HG02981 (cell line): ENCODE measurements at regions not wholly inside any gene's neighbourhood (a gene's known extent, or its start where the extent isn't known, plus 50 kb on each side); places are given as distances from the start of the nearest gene placed in this dataset.
"Not testable (repeated sequence)": the region's sequence is repeated elsewhere in the genome, so short reads cannot be mapped to it uniquely, and the experiment has no call there.

ENCODE experiments used
- ATAC-seq: cut with Tn5 transposase; IDR thresholded peaks from one replicate; pipeline ENCODE4 v1.9.1; 2021; ENCODE audit warnings: mild to moderate bottlenecking, moderate library complexity; ENCODE audit not compliant: unreplicated experiment

DNA sequence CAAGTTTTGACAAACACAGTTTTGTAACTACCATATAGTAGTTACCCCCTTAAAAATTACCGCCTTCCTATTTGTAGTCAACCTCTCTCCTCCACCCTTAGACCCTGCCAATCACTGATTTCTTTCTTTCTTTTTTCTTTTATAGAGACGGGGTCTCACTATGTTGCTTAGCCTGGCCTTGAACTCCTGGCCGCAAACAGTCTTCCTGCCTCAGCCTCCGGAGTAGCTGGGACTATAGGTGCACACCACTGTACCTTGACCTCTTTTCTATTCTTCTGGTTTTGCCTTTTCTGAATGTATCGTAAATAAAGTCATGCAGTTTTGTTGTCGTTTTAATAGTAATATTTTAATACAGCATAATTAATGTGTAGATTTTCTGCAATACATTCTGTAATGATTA, 460.3 kb downstream of the EPM2A start:
- ATAC-seq, result no peak

DNA sequence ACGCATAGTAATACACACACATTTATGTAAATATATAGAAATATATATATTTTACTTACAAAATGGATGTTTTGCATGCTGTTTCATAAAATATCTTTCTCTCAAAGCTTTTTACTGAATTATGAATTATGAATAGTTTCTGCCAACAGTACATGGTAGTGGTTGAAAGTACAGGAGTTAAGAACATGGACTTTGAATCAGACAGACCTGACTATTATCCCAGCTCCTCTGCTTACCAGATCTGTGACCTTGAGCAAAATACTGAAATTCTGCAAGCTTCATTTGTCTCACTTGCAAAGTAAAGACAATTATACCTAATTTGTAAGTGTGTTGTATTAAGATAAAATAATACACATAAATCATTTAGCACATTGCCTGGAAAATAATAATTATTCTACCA, 459.5 kb downstream of the EPM2A start:
- no peak for ATAC-seq

DNA sequence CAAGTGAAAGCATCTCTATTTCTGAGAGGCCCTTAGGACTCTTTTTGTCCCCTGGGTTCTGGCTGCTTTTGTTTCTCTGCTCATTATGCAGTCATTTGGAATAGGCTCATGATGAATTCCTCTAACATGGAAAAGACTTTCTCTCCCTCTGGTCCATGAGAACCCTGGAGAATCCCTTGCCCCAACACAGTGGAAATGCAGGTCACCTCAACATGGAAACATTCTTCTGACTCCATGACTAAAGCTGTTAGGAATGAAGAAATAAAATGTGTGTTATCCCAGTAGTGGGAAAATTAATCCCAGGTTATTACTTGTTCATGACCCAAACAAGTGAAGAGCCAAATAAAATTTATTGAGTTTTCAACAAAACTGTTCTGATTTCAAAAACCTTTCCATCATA, 458.6 kb downstream of the EPM2A start:
- no peak for ATAC-seq

DNA sequence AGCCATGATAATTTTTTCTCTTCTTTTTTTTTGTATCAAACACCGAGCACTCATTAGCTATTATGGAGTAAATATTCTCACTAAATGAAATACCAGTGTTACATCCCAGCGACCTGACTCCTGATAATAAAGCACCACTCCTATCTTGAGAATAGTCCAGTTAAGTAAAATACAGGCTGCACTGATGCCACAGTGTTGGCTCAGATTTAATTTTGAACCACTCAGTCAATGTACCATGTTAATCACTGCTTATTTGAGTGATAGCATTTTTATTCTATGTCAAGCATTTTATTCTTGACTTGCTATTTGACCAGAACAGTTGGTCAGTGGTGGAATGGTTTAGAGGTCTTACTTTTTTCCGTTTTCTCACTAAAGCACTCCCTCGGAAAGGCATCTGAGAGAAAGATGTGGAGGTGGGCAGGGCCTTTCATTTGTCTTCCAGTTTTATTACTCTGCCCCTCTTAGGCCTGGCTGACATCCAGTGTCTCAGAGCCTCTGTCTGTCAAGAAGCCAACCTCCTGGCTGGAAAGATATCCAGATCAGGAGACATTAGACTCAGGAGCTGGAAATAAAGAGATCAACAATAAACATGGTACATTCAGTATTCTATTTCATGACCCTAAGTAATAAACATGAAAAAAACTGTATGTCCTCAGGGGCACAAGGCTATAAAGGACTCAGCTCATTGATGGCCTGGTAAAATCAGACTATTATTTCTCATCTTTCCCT, 457.8 kb downstream of the EPM2A start:
- ATAC-seq, result no peak

DNA sequence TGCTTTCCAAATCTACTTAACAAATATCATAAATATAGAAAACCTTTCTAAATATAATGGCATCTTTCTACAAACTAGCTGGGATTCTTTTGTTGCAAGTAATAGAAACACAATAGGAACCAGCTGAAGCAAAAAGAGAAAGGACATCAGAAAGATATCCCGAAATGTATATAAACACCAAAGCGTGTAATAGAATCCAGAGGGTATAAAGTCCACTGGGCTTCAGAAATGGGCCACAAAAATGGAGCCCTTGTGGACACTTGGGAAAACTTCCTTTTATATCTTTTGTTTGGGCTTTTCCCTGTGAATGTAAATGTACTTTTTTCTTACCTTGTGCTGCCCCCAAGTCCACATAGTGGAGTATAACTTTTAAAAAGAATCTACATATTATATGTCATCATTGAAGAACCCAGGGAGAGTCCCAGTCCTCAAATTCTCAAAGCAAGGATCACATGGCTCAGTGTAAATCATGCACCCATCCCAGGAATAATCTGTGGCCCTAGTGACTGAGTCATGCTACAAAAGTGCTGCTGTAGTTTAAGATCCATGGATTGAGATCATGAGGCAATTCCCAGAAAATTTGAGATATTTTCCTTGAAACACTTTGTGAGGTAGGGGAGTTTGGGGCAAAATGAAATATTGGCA, 457.0 kb downstream of the EPM2A start:
- ATAC-seq, result no peak

DNA sequence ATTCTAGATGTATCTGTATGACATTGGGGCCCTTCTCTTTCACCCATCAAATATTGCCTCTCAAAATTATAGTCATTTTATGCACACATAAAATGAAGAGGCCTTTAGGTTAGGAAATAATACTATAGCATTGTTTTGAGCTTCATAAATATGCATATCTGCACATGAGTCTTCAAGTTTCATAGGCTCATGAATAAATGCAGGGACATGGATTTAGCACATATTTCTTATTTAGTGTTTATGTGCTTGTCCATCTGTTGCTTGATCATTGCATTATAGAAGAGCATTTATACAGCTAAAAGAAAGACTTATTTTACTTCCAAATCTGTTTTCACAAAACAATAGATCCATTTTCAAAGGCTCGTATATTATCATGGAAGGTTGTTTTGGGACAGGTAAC, 455.8 kb downstream of the EPM2A start:
- ATAC-seq, result no peak

DNA sequence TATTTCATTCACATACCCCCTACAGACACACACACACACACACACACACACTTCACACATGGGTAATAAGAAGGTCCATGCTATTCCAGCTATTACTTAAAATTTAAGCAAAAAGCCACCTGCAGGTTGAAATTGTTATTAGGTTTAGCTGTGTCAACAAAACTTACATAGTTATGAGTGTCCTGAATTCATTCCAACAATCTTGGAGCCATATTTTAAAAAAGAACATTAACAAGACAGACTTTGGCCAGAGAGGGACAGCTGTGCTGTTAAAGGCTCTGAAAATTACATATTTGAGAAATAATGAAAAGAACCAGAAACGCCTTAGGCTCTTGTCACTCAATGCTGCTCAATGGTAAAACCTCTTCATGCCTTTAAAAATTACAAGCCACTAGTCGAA, 455.3 kb downstream of the EPM2A start:
- no peak for ATAC-seq

DNA sequence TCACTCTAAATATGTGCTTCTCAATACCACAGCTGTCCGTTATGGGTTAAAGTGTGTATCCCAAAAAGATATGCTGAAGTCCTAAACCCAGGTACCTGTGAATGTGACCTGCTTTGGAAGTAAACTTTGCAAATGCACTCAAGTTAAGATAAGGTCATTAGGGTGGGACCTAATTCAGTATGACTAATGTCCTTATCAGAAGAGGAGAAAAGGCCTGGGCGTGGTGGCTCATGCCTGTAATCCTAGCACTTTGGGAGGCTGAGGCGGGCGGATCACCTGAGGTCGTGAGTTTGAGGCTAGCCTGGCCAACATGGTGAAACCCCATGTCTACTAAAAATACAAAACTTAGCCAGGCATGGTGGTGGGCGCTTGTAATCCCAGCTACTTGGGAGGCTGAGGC, 452.1 kb downstream of the EPM2A start:
- not testable (repeated sequence) for ATAC-seq

DNA sequence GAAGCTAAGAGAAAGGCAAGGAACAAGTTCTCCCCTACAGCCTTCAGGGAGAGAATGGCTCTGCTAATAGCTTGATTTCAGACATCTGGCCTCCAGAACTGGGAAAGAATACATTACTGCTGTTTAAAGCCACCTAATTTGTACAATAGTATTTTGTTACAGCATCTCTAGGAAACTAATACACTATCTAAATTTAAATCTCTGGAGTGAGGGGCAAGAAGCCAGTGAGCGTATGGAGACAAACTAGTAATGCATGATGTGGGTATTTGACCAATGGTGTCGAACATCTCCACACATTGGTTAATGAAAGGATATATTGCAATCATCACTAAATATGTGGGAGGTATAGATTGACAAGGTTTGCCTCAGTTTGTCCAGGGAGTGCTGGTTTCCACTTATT, 451.5 kb downstream of the EPM2A start:
- no peak for ATAC-seq

DNA sequence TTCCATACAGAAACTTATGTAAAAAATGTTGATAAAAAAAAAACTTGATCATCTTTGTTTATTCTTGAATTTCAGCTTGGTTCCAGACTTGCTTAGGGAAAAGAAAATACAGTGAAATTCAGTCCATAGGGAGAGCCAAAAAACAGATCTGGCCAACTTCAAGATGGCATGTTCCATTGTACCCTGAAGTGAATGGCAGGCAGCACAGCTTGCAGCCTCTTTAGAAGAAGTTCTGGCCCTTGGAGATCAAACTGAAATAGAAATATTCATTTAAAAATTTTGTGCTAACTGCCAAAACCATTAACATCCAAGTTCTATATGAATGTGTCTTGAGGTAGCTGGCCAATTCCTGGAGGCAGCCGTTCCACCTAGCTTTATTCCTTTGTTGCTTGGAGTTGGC, 448.4 kb downstream of the EPM2A start:
- no peak for ATAC-seq

DNA sequence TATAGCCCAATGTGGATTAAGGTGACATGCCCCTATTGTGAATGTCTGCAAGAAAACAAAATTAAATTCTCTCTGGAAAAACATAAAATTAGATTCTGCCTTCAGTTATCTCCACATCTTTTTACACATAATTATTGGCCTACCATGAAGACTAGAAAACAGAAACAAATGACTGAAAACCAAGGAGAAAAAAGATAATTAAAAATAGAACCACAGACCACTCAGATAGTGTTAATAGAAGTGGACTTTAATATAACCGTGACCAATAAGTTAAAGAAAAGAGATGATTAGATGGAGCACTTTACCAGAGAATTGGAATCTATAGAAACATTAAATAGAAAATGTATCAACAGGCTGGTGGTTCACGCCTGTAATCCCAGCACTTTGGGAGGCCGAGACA, 445.7 kb downstream of the EPM2A start:
- no peak for ATAC-seq

DNA sequence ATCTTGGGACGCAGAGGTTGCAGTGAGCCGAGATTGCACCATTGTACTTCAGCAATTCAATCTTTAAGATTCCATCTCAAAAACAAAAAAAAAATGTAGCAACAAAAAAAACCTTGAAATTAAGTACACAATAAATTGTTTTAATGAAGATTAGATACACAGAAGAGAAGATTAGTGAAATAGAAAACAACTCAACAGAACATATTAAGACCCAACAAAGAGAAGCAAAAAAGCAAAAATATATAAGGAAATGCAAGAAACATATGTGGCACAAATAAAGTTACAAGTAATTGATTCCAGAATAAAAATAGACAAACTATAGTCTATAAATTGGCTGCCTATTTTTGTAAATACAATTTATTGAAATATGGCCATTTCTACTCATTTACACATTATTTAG, 445.2 kb downstream of the EPM2A start:
- no peak for ATAC-seq

DNA sequence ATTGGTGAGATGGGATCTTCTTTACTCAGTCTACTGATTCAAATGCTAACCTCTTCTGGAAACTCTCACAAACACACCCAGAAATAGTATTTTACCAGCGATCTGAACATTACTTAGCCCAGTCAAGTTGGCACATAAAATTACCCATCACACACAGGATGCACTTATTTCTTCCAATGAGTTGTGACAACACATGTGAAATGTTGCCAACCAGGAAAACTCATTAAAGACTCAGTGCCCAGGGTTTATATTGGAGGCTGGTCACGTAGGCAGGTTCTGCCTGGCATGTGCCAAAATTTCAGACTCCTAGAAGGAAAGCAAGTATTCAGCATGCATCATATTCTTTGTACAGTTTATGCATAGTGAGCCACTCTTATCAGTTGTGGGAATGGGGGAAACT, 443.3 kb downstream of the EPM2A start:
- no peak for ATAC-seq

DNA sequence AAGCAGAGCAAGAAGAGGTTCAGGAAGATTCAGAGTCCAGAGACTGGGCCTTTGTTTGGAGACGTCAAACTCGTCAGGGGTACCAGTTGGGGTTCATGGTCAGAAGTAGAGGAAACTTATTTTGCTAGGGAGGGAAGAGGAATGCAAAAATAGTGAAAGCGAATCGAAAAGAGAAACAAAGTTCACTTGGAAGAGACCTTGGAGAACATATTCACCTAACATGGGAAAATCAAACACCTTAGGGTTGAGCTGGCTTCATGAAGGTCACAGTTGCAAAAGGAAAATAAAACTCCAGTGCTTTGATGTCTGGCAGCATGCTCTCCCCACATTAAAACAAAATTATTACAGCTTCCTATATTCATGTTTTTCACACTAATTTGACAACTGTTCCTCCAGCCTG, 440.4 kb downstream of the EPM2A start:
- ATAC-seq, result no peak

DNA sequence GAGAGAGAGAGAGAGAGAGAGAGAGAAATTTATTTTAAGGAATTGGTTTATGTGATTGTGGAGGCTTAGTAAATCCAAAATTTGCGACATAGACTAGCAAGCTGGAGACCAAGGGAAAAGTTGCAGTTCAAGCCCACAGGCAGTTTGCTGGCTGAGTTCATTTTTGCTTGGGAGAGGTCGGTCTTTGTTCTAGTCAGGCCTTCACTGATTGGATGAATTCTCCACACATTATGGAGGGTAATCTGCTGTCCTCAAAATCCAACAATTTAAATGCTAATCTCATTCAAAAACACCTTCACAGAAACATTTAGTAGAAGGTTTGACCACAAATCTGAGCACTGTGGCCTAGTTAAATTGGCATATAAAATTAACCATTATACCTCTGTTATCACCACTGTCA, 439.6 kb downstream of the EPM2A start:
- ATAC-seq, result no peak

DNA sequence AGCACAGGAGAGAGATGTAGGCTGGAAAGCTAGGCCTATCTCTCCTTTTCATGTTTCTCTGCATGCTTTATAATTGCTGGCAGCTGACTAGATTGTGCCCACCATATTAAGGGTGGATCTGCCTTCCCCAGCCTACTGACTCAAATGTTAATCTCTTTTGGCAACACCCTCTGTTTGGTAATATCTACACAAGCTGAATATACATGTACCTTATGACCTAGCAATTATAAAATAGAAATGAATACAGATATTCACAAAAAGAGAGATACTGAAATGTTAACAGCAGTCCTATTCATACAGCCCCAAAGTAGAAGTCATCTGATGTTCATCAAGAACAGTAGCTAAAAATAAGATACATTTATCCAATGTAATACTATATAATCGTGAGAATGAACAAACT, 429.6 kb downstream of the EPM2A start:
- no peak for ATAC-seq

DNA sequence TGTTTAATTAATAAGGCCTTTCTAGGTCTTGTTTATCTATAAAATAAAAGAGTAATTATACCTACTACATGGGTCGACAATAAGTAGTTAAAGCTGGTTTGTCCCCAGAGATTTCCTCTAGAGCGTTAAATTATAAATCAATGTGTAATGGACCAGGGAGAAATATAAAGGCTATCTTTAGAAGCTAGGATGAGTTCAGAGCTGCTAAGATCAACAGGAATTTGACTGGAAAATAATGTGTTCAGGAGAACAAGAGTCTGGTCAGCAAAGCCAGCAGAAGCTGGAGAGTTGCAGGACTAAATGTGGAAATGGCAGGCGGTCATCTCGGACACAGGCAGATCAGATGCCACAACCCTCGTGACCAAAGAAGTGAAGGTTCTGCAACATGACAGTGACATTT, 428.8 kb downstream of the EPM2A start:
- no peak for ATAC-seq

DNA sequence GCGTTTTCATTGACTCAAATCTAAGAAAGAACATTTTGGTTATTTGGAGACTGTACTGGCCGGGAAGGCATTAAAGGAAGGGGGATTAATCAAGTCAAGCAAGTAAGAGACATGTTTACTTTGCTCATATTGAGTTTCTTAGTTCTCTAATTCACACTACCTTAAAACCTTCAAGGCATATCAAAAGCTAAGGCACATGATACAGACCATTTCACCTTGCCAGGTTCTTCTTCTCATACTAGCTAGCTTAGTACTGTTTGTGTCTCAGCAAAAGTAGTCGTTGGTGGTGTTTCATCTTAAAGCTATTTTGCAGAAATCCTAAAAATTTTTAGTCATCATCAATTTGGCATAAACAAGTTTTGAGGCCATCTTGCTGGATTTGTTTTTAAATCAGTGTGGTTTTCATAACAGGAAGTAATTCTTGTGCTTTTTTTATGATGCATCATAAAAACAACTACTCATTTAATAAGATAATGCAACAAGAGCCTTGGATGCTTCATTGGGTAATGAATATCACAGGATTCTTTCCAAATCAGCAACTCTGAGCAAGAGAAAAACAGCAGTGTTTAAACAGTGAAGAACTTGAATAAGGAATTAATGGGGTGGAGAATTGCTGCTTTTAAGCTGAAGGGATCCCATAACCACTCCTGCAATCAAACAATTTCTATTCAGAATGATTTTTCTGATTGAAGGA, 425.3 kb downstream of the EPM2A start:
- no peak for ATAC-seq

DNA sequence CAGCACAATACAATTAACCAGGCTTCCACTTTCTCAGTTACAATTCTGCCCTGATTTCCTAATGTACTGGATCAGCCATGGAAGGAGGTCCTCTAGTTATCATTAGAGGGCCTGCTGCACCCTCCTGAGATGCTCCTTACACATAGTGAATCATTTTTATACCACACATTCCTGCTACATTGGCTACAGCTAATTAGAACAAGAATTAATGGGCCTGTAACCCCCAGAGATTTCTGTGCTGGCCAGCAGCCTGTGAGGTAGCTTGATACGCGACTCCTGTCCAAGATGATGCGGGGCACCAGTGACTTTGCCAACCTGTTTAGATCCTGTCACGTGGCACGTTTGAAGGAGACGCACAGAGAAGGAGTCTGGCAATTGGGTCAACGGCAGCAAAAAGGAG, 422.8 kb downstream of the EPM2A start:
- ATAC-seq, result no peak

DNA sequence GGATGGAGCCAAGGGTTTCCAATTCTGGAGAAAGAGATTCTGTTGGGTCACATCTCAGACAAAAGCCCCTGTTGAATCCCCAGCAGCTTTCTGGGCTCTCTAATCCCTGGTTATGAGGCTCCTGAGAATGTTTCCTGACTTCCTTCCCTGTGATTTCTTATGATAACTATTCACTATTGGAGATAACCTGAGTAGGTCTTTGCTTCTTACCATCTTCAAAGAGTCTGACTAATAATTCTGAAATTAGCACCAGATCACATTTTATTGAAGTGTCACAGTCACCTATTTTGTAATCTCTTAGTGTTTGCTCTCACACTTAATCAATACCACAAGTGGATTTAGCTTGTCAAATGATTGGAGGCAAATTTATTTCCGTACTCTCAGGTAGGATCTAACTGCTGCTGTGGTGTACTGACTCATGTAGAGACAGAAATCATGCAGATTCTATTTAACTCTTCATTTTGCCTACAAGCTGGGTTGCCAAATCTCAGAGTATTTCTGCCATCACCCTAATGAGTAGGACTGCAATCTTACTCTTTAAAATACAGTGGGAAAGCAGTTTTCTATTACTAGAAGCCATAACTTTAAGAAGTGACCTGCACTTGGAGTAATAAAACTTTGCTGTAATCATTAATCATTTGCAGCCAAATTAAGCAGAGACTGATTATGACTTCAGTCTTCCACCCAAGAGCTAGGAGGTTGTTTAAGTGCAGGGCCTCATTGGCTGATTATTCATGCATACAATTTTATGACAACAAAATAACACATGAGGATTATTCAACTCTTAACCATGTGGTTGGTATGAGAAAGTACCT, 422.1 kb downstream of the EPM2A start:
- no peak for ATAC-seq

DNA sequence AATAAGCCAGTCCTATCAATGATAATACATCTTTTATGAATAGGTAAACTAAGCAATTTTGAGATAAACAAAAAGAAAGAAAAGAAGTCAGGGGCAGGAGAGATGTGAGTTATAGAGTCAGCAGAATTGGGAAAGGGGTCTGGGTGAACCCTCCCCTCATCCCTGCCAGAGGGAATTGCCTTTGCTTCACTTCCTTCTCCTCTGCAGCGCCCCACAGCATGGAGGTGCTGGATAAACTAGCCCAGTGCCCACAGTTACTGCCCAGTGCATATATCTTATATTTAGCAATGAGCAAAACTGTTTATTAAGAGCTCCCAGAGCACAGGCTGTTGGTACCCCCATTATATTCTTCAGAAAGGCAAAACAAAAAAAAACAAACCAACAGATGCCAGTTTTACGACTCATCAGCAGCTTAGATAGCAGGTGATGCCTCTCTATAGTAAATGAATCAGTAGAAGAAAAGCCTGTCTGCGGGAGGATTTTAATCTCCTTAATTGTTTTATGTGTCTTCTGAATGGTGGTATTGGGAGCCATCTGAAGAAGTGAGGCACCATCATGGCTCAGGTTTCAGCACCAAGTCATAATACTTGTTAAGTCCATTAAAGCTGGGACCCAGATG, 419.2 kb downstream of the EPM2A start:
- ATAC-seq, result no peak
